ENCODE measurements at regions not wholly inside any gene's neighbourhood (a gene's known extent, or its start where the extent isn't known, plus 50 kb on each side); places are given as distances from the start of the nearest gene placed in this dataset.

DNA sequence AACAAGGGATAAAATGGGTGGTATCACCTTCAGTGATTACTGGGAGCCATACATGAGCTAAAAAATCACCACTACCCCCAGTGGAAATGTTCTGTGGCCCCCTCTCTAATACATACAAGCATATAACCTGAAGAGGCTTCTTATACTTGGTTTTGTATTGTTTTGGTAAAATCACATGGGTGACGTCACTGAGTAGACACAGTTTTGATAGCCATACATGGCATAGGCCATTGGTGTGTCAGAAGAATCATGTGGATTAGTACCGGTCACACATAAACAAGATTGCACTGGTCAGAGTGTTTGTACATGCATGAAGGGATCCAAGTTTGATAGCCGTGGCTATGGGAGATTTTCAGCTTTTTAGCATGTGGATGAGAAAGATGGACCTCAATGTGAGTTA lies 131.9 kb upstream of the RADX start:
- ChIA-PET POLR2A (no interaction called here), CTCF (interaction anchor here (1.1 to 1.5 kb wide), 2 partner anchors 140 to 141 kb away, joined by 3 to 5 read pairs; no protein-coding TSS in a partner anchor)
- FAIRE-seq, result no peak
- no peak for DNase-seq (ENCODE audit: low read depth, low spot score)
- no peaks in the 10 kb centered on the region for H3K4me1 ChIP-seq (ENCODE audit: control insufficient read depth, extremely low read depth, insufficient read depth, low read length)
- no peaks in the 10 kb centered on the region for H3K36me3 ChIP-seq (ENCODE audit: control insufficient read depth in 2 of 2, extremely low read depth in 1 of 2, insufficient read depth in 2 of 2, low read length in 2 of 2)
- no peak overlapping the region for H3K9ac ChIP-seq (replicated peaks; ENCODE audit: extremely low read depth, insufficient read depth, low read length)
- H3K4me2 ChIP-seq (ENCODE audit: insufficient read depth, low read length), result no peak overlapping the region
- no TSS peak for BruUV-seq (replicated peaks)
- H3K9me1 ChIP-seq (replicated peaks; ENCODE audit: control insufficient read depth, extremely low read depth, insufficient read depth, low read length), result no peaks in the 10 kb centered on the region
- no peaks in the 10 kb centered on the region for H3K79me2 ChIP-seq (ENCODE audit: control insufficient read depth, insufficient read depth, low read length)
- no peaks in the 10 kb centered on the region for H3K9me3 ChIP-seq (replicated peaks; ENCODE audit: control insufficient read depth, insufficient read depth, low read length)
- TF ChIP-seq FOS (IDR thresholded peaks at IDR 0.05; ENCODE audit: borderline replicate concordance, insufficient read depth, low read length) (no peak), POLR2A (IDR thresholded peaks at IDR 0.05; ENCODE audit: low read depth, low read length) (no peak), EZH2 (IDR thresholded peaks at IDR 0.05; ENCODE audit: borderline replicate concordance, low read depth, low read length, severe bottlenecking) (no peak), MYC (IDR thresholded peaks at IDR 0.05; ENCODE audit: low read depth, low read length) (no peak), POLR2AphosphoS5 (IDR thresholded peaks at IDR 0.05; ENCODE audit: insufficient read depth, low read depth, low read length) (no peak), JUN (IDR thresholded peaks at IDR 0.05; ENCODE audit: borderline replicate concordance, insufficient read depth, insufficient read length, low read depth) (no peak), GATA2 (IDR thresholded peaks at IDR 0.05; ENCODE audit: insufficient read depth, insufficient read length, low read depth, low read length) (no peak)
- TF ChIP-seq, protein P1, sequence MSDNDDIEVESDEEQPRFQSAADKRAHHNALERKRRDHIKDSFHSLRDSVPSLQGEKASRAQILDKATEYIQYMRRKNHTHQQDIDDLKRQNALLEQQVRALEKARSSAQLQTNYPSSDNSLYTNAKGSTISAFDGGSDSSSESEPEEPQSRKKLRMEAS (IDR thresholded peaks at IDR 0.05; ENCODE audit: insufficient read depth, insufficient read length), result no peak
- TF ChIP-seq, protein P2, sequence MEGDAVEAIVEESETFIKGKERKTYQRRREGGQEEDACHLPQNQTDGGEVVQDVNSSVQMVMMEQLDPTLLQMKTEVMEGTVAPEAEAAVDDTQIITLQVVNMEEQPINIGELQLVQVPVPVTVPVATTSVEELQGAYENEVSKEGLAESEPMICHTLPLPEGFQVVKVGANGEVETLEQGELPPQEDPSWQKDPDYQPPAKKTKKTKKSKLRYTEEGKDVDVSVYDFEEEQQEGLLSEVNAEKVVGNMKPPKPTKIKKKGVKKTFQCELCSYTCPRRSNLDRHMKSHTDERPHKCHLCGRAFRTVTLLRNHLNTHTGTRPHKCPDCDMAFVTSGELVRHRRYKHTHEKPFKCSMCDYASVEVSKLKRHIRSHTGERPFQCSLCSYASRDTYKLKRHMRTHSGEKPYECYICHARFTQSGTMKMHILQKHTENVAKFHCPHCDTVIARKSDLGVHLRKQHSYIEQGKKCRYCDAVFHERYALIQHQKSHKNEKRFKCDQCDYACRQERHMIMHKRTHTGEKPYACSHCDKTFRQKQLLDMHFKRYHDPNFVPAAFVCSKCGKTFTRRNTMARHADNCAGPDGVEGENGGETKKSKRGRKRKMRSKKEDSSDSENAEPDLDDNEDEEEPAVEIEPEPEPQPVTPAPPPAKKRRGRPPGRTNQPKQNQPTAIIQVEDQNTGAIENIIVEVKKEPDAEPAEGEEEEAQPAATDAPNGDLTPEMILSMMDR (IDR thresholded peaks at IDR 0.05; ENCODE audit: extremely low read depth in 1 of 2, insufficient read depth in 1 of 2, low read depth in 1 of 2, low read length in 2 of 2), result no peak
- no peaks in the 10 kb centered on the region for H4K20me1 ChIP-seq (replicated peaks; ENCODE audit: control insufficient read depth, extremely low read depth, insufficient read depth, low read length)
- no peak overlapping the region for H2AFZ ChIP-seq (ENCODE audit: low read depth, low read length)
- dilution Hi-C loops (cut with MboI; ENCODE audit: extremely low pct_ligation_motif_present, low sequenced_read_pairs) (no loop called here), intact Hi-C loops (cut with micrococcal nuclease) (loop anchor here (10.0 kb wide), 2 partner anchors 135 to 315 kb away; partner anchors contain the start of gene RADX)
- H3K4me3 ChIP-seq (replicated peaks in 1 of 3; ENCODE audit: insufficient read depth in 1 of 3, low read depth in 1 of 3, low read length in 3 of 3), result no peak overlapping the region
- no peaks in the 10 kb centered on the region for H3K27me3 ChIP-seq (ENCODE audit: control insufficient read depth in 2 of 2, insufficient read depth in 2 of 2, low read length in 2 of 2)
- no peak overlapping the region for H3K27ac ChIP-seq (ENCODE audit: insufficient read depth, low read depth, low read length)
